ENCODE measurements at regions not wholly inside any gene's neighbourhood (a gene's known extent, or its start where the extent isn't known, plus 50 kb on each side); places are given as distances from the start of the nearest gene placed in this dataset.

DNA sequence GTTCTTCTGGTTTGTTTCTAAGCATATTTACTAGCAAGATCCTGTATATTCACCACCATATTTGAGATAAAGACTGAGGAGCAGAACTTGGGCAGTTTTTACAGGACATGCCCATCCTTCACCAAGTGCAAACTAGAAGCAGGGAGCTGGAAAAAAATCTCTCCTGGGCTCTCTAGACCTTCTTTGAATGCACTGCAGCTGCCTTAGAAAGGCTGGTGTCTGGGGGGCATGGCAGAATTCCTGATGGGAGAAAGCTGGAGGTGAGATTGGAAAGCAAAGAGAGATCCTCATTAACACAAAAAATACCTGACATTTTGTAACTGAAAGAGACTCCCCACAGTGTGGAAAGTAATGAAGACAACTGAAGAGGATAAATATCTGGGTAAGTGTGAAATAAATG is 1612.1 kb downstream of the OLFM4 start:
- no peak overlapping the region for H3K27ac Mint-ChIP-seq
- H3K9me3 Mint-ChIP-seq: no peaks in the 10 kb centered on the region

DNA sequence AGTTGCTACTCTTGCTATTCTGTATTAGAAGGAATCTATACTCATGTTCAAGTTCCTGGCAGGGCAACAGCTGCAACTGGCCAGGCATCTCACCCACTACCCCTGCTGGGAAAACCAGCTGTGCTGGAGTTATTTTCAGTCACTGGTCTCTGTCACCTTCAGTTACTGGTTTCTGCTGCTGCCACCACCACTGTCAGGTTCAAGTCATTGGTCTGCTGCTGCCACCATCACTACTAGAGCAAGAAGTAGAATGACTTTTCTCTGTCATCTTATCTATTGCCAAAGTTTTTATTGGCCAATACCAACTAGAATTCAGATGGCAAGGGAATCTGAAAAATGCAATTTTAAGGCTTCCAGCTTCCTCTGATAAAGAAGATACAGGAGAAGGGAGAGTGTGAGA is 1615.2 kb downstream of the OLFM4 start:
- DNase-seq (ENCODE audit: extremely low spot score, unreplicated experiment): no peak
- no peaks in the 10 kb centered on the region for H3K36me3 Mint-ChIP-seq
- H3K27me3 Mint-ChIP-seq: no peaks in the 10 kb centered on the region
- no peaks in the 10 kb centered on the region for H3K4me1 Mint-ChIP-seq (ENCODE audit: unreplicated experiment)
- TF ChIP-seq, protein P1, sequence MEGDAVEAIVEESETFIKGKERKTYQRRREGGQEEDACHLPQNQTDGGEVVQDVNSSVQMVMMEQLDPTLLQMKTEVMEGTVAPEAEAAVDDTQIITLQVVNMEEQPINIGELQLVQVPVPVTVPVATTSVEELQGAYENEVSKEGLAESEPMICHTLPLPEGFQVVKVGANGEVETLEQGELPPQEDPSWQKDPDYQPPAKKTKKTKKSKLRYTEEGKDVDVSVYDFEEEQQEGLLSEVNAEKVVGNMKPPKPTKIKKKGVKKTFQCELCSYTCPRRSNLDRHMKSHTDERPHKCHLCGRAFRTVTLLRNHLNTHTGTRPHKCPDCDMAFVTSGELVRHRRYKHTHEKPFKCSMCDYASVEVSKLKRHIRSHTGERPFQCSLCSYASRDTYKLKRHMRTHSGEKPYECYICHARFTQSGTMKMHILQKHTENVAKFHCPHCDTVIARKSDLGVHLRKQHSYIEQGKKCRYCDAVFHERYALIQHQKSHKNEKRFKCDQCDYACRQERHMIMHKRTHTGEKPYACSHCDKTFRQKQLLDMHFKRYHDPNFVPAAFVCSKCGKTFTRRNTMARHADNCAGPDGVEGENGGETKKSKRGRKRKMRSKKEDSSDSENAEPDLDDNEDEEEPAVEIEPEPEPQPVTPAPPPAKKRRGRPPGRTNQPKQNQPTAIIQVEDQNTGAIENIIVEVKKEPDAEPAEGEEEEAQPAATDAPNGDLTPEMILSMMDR (conservative IDR thresholded peaks at IDR 0.05): no peak
- no peaks in the 10 kb centered on the region for H3K9me3 Mint-ChIP-seq
- no peak overlapping the region for H3K27ac Mint-ChIP-seq
- no peak overlapping the region for H3K4me3 Mint-ChIP-seq

More for the DNA sequence above, 1612.1 kb downstream of the OLFM4 start:
- H3K27me3 Mint-ChIP-seq: no peaks in the 10 kb centered on the region
- TF ChIP-seq, protein P1 (conservative IDR thresholded peaks at IDR 0.05): no peak
- peaks cover 4% of the 10 kb centered on the region for H3K4me1 Mint-ChIP-seq (ENCODE audit: unreplicated experiment)
- H3K4me3 Mint-ChIP-seq: no peak overlapping the region
- DNase-seq (ENCODE audit: extremely low spot score, unreplicated experiment): no peak
- H3K36me3 Mint-ChIP-seq: no peaks in the 10 kb centered on the region

DNA sequence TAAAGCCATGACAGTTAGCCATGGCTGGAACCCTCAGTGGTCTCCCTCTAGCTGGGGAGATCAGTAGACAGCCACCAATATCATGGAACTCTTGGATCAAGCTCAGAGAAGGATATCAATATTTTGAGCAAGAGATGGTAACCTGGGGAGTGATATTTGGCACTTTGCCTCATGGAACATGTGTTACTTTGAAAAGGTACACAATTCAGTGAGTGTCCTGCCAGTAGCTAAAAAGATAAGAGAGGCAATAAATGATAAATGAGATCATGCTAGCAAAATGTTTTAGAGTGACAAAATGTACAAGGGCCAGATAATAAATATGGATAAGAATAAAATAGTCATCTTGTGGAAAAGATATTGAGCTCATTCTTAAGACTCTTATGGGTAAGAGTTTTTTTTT is 1618.7 kb downstream of the OLFM4 start:
- Mint-ChIP-seq H3K27ac (no peak overlapping the region), H3K27me3 (no peaks in the 10 kb centered on the region), H3K36me3 (no peaks in the 10 kb centered on the region), H3K4me3 (no peak overlapping the region), H3K4me1 (ENCODE audit: unreplicated experiment) (no peaks in the 10 kb centered on the region), H3K9me3 (no peaks in the 10 kb centered on the region)
- no peak for DNase-seq (ENCODE audit: extremely low spot score, unreplicated experiment)
- TF ChIP-seq, protein P1 (conservative IDR thresholded peaks at IDR 0.05): no peak

DNA sequence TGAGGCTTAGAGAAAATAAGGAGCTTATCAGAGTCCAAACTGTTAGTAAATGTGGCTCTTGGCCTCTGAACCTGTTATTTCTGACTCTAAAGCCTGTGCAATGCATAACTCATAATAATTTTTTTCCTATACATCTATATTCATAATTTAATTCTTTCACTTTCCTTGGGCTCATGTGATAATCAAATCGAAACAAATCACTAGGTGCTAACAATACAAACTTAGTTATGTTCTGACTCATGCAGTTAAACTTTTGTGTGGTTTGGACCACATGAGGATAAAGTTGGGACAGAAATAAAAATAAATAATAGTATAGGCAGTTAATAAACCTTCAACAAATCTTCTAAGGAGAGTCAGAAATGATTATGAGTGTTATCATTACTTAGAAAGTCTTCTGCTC is 1629.0 kb downstream of the OLFM4 start:
- no peak overlapping the region for H3K27ac Mint-ChIP-seq
- no peaks in the 10 kb centered on the region for H3K27me3 Mint-ChIP-seq
- H3K4me3 Mint-ChIP-seq: no peak overlapping the region
- DNase-seq (ENCODE audit: extremely low spot score, unreplicated experiment): no peak
- TF ChIP-seq, protein P1 (conservative IDR thresholded peaks at IDR 0.05): no peak
- no peaks in the 10 kb centered on the region for H3K4me1 Mint-ChIP-seq (ENCODE audit: unreplicated experiment)
- H3K9me3 Mint-ChIP-seq: no peaks in the 10 kb centered on the region
- H3K36me3 Mint-ChIP-seq: no peaks in the 10 kb centered on the region

DNA sequence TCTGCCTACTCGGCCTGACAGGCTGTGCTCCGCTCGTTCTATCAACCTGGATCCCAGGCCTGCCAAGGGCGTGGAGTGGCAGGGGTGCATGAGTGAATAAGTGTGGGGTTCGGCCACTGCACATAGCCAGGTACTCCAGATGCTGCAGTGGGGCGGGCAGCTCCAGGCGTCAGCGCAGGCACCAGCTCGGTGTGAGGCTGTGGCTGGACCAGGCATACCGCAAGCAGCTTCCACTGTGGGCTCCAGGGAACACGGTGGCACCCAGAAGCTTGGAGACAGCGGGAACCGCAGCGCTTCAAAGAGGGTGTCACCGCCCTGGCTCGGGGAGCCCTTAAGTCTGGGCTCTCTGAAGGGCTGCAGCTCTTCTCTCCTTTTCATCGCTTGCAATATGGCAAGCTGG is 1630.2 kb downstream of the OLFM4 start:
- H3K27me3 Mint-ChIP-seq: no peaks in the 10 kb centered on the region
- DNase-seq (ENCODE audit: extremely low spot score, unreplicated experiment): no peak
- H3K36me3 Mint-ChIP-seq: no peaks in the 10 kb centered on the region
- TF ChIP-seq, protein P1 (conservative IDR thresholded peaks at IDR 0.05): no peak
- H3K4me1 Mint-ChIP-seq (ENCODE audit: unreplicated experiment): no peaks in the 10 kb centered on the region
- H3K9me3 Mint-ChIP-seq: no peaks in the 10 kb centered on the region
- no peak overlapping the region for H3K4me3 Mint-ChIP-seq
- no peak overlapping the region for H3K27ac Mint-ChIP-seq

DNA sequence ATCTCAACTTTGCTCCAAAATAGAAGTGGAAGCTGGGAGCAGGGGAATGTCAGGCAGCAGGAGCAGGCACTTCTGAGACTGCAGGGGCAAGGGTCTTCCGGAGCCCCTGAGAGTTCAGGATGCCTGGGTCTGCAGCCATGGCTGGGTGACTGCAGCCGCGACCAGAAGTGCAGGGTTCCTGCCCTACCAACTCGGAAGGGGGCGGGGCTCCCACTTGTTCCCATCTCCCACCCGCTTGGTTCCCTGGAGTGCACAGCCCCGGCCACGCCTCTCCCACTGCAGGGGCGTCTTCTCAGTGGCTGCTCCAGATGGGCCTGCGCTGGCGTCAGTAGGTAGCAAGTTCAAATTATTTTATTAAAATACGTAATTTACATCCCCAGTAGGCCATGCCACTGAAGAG is 1631.7 kb downstream of the OLFM4 start:
- Mint-ChIP-seq H3K4me3 (no peak overlapping the region), H3K36me3 (no peaks in the 10 kb centered on the region), H3K9me3 (no peaks in the 10 kb centered on the region), H3K27me3 (no peaks in the 10 kb centered on the region), H3K27ac (no peak overlapping the region), H3K4me1 (ENCODE audit: unreplicated experiment) (no peaks in the 10 kb centered on the region)
- TF ChIP-seq, protein P1 (conservative IDR thresholded peaks at IDR 0.05): no peak
- DNase-seq (ENCODE audit: extremely low spot score, unreplicated experiment): no peak

Measured in type B pancreatic cell (in vitro differentiated cells).